Body of pancreas (tissue), 4 donors: ENCODE measurements at regions not wholly inside any gene's neighbourhood (a gene's known extent, or its start where the extent isn't known, plus 50 kb on each side); places are given as distances from the start of the nearest gene placed in this dataset.

Source experiments
- CTCF ChIP-seq, 7 experiments: fragments of 450-650 bp in 4 of 7; fragments of 200-600 bp in 3 of 7; sonication (generic) in 3 of 7; IDR thresholded peaks; one replicate each; pipeline ENCODE4 v1.5.1; 2016 to 2019; ENCODE audit warnings: antibody characterized with exemption in 7 of 7
- POLR2A ChIP-seq, 3 donors: fragments of 450-650 bp; IDR thresholded peaks; one replicate each; pipeline ENCODE4 v1.6.1; 2016; ENCODE audit warnings: antibody characterized with exemption in 3 of 3, mild to moderate bottlenecking in 2 of 3

DNA sequence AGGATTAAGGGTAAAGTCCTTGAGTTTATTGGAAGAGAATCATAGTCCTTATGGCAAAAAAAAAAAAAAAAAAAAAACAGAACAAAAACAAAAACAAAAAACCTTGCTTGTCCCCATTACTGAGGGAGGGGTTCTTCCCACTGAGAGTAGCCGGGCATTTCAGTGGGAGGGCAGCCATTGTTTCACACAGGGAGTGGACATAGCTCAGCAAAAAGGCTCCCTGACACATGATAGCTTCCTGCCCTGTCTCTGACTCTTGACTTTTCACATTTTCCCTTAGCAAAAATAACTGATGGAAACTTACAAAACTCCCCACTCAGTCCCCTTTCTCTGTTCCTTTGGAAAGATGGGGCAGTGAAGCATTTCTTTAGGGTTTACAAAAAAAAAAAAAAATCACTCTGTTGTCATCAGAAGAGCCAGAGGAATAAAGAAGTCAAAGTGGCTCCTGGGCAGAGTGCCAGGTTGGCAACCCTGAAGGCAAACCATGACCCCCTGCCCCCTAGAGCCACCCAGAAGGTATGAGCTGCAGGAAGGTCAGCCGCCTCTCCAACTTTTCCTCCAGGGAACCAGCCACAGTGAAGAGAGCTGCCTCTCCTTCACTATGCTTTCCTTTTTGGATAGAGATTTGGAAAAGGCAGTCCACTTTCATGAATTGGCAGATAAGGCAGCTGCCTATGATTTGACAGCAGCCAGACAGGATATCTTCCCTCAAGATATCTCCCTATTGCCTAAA is 170.6 kb downstream of the KDR start:
- TF ChIP-seq CTCF (IDR thresholded peaks at IDR 0.05): no peak
- no peak for TF ChIP-seq POLR2A (IDR thresholded peaks at IDR 0.05)
